Stimulated activated CD8-positive, alpha-beta memory T cell treated with anti-CD3 and anti-CD28 coated beads, Interleukin-15, amount 100 ng/mL, for 48 hours (primary cell): ENCODE measurements at regions not wholly inside any gene's neighbourhood (a gene's known extent, or its start where the extent isn't known, plus 50 kb on each side); places are given as distances from the start of the nearest gene placed in this dataset.
"Not testable (repeated sequence)": the region's sequence is repeated elsewhere in the genome, so short reads cannot be mapped to it uniquely, and the experiment has no call there.

Experiments used
- DNase-seq, 2 donors: peaks; one replicate each; pipeline ENCODE4 v3.0.0-alpha.2; 2020; ENCODE audit warnings: low read depth in 2 of 2

DNA sequence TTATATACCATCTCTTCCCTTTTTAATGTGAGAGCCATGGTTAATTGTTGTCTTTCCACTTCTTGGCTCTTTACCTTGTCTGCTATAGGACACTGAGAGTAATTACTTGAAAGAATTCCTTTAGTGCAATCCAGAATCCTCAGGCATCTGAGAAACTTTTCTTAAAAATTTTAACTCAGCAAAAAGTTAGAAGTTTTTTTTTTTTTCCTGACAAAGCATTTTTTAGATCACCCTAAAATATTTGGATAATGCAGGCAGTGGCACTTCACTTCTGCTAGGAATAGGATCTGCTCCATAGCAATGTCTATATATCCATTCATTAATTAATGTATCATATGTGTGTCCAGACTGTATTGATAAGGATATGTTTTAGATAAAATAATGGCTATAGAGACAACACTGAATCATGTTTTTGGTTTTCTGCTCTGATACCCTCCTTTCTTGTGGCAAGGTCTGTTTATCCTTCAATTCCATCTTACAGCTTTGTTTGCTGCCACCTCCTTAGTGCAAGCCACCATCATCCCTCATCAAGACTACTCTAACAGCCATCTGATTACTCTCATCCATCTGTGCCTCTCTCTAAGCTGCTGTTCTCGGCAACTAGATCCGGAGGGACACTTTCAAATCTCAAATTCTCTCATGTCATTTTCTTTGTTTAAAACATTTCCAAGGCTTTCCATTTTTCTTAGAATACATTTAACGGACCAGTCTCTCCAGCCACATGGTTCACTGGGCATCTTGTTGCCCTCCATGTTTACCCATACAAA is 563.5 kb downstream of the EDEM1 start:
- no peak for DNase-seq

DNA sequence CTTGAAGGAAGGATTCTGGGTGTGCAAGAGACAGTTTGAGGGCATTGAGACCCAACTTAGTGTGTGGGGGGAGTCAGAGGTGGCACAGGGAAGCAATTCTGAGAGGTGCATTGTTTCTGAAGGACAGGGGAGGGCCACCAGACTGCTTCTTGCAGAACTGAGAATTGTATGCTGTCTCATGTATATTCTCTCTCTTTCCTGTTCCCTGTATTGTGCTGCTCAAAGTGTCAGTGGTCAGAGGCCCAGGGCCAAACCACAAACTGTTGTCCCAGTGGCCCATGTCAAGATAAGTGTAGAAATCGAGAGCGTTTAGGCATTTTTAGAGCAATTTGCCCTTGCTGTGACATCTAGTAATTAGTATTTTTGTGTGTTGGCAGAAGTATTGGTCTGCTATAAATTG is 567.1 kb downstream of the EDEM1 start:
- no peak for DNase-seq

DNA sequence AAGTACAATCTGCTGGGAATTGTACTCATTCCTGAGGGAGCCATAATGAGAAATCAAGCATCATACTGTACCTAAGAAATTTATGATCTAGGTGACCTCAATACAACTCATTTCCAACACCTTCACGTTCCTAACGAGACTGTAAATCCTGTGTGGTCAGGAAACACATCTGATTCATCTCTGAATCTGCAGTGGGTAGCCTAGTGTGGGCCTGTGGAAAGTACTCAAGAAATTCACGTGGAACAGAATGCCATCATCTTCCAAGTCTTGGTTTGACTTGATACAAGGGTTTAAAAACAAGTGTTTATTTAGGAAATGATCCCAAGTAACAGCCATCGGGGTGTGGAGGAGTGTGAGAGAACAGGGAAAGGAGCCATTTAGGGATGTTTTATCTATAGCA is 568.9 kb downstream of the EDEM1 start:
- no peak for DNase-seq

DNA sequence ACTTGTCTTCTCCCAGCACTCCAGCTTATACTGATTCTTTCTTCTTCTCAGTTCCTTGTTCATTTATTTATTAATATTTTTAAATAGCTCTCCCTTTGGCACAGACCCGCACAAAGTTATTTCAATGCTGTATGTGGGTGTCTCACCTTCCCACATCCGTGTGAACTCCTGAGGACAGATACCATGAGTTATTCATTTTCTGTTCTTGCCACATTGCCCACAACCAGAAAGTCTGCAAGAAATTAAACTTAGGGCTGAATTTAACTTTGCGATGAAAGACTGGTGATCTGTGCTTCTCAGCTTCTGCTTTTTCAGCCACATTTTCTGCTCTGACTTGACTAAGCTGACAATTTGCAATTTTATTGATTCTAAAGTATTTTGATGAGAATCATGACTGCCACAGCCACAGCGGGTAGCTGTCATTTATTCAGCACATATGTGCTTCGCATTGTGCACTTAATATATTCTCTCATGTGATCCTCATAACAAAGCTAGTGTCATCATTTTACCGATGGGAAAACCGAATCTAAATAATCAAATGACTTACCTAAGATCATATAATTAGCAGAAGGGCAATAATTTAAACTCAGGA is 569.8 kb downstream of the EDEM1 start:
- no peak for DNase-seq

DNA sequence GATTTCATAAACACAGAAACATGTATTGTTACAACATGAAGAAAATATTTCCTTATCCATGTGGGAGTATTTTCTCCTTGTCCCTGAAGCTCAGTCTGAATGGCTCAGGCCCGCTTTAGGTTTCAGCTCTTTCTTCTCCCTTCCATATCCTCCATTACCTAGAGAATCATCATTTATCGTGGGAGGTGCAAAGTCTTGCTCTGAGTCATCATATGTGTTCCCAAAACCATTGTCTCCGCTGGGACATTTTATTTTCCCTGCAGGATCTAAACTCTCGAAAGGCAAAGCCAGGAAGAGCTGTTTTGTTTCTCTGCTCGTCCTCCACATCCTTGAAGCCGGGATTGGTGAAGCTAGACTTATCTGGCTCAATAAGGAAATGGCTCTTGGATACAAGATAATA is 571.2 kb downstream of the EDEM1 start:
- no peak for DNase-seq

DNA sequence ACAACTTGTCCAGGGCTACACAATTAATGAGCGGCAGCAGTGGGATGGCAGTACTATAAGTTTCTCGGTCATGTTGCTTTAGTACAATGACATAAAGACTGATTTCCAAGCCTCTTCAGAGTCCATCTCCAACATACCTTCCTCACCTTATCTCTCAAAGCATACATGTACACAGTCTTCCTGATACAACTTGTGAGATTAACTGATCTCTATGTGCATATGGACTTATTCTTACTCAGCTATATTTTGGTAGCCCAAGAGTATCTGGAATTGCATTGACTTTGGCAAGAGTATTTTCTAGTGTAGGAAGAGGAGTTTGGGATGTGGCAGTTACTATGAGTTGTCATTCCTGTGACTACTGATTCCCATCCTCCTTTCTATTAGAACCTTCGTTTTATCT is 575.0 kb downstream of the EDEM1 start:
- no peak for DNase-seq

DNA sequence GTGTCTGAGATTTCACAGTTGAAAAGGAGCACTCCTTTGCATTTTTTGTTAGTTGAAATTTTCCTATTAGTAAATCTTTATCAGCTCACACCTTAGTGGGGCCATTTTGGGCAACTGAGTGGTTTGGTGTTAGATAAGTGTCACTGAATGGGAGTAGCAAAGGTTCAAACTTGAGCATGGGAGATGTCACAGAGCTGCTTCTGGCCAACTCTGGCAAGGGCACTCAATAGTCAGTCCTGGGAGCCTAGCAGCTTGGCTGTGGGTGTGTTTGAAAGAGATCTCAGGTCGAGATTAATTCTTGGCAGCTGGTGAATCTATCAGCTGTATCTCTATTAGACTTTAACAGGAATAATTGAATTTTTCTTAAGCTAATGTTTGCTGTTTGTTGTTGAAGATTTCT is 579.3 kb downstream of the EDEM1 start:
- DNase-seq: no peak

DNA sequence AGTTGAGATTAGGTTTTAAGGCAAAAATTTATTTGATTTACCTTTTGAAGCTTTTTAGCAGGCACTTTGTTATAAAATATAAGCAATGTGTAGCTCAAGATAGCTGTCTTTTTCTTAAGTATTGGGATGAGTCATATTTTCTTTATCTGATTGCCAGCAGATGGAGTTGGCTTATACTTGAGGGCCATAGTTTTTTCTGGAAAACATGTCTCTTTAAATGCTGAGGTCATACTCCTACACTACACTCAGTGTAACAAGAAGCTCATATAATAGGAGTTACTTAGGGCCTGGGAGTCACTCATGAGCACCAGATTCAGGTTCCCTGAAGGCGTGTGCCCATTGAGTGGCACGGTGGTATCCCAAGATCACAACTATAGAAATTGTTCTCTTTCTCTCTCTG is 579.8 kb downstream of the EDEM1 start:
- no peak for DNase-seq

DNA sequence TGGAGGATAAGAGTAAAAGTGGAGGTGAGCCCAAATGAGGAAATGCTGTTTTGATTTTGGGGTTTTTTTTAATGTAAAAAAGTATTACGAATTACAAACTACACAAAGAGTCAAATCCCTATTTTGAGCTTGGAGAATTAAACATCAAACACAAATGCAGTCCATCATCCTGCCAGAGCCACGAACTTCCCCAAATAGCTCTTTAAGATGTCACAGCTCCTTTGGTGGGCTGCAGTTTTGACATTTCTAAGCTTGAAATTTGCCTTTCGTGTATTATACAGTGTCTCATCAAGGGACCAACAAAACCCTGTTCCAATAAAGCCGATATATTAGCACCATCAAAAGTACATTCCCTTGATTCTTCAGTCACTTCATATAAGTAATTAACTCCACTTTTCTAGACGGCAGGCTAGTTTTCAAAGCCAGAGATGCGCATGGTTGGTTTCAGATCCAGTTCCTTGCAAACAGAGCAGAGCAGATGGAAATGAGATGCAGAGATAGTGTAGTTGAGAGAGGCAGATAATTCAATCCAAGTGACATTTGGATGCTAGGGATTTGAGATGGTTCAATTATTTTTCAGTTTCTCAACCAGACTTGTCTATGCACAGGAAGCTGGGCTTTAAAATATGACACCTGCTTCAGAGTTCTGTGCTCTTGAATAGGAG is 580.9 kb downstream of the EDEM1 start:
- no peak for DNase-seq

DNA sequence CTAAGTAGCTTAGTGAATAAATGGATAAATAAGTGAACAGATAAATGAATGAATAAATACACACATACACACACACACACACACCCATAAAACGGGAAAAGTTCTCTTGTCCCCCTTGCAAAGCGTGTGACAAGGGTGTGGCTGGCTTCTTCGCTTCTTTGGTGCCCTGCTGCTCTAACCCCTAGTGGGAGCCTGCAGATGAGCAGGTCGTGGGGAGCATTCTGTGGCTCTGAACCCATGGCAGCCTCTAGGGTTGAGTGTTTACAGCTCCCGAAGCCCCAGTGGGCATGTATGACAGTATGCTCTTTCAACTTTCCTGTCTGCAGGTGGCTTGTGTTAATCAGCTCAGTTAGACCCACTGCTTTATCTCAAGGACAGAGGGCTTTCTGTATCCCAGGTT is 582.3 kb downstream of the EDEM1 start:
- DNase-seq: no peak

DNA sequence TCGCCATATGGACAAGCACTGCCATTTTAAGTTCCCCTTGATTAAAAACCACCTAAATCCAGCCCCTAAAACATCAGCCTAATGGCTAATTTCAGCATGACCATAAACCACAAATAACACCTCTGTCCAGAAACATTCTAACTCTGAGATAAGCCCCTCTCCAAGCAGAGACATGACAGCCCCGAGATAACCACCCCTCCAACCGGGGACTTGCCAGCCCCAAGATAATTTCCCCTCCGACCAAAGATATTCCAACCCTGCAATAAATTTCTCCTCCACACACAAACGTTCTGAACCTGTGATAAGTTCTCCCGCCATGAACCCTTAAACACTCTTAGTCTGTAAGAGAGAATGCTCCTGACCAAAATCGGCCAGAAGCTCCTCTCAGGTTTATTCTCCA is 586.8 kb downstream of the EDEM1 start:
- no peak for DNase-seq

DNA sequence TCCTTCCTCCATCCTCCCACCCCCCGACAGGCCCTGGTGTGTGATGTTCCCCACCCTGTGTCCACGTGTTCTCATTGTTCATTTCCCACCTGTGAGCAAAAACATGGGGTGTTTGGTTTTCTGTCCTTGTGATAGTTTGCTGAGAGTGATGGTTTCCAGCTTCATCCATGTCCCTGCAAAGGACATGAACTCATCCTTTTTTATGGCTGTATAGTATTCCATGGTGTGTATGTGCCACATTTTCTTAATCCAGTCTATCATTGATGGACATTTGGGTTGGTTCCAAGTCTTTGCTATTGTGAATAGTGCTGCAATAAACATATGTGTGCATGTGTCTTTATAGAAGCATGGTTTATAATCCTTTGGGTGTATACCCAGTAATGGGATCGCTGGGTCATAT is 587.6 kb downstream of the EDEM1 start:
- not testable (repeated sequence) for DNase-seq

DNA sequence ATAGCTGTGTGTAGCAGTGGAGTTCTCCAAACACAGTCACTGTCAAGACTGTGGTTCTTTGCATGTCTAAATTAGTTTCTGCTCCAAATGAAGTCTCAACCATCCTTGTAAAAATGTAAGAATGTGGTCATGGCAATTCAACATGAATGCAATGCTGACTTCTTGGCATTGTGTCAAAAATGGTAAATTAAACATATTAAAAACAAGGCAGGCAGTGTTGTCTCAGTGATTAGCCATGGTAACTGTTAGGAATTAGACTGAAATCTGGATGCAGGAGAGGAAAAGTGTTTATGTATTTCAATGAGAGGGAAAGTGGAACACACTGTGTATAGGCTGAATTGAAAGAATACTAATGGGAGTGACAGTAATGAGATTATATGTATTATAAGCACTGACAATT is 597.2 kb downstream of the EDEM1 start:
- DNase-seq: no peak

DNA sequence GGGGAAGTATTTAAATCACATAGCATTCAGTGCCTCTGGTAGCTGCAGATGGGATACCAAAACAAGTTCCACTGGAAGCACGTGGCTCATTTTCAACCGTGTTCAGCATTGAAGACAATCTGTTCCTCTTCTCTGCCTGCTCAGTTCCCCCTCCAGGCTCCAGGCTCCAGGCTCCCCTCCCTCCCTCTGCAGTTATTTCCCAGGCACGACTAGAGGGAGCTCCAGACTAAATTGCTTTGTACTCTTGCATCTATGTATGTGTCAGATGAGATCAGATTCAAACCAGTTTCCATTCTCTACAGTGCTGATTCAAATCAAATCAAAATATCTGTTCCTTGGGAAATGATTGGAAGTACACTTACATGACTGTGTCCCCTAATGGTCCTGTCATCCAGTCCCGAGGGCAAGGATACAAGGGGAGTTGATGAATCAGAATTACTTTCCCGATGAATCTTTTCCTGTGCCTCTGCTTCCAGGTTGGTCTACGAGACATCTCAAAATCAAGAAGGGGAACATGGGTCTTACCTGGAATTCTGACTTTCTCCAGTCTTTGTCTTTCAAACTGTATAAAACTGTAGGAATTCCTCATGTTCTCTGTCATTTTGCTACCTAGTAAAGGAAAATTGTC is 600.5 kb downstream of the EDEM1 start:
- no peak for DNase-seq

DNA sequence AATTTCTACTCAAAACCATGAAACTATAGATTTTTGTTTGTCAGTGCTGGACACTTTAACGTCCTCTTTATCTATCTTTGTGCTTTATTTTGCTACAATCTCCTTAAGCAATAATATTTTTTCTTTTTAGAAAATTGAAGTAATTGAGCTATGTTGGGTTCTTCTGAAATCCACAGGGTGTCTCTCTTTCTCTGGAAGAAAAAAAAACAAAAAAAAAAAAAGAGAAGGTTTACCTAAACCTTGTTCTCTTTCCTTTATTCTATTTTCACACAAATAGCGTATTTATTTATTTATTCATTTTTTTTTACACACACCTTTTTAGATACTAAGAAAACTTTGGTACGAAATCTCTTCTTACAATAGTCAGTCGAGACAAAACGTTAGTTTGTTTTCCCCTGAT is 601.0 kb downstream of the EDEM1 start:
- no peak for DNase-seq

DNA sequence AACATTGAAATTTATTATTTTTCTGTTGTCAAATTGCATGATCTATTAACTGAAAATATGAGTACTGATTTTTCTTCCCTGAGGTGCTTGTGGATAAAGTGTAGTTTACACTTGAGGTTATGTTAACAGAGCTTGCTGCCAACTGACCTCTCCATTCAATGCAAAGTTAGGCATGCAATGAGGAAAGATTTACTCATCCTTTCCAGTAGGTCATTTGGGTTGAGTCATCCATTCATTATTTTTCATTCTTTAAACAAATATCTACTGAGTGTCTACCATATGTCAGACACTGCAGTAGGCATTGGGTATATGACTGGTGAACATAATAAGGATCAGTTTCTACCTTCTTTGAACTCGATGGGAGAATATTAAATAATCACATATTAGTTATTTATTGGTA is 604.1 kb downstream of the EDEM1 start:
- no peak for DNase-seq

DNA sequence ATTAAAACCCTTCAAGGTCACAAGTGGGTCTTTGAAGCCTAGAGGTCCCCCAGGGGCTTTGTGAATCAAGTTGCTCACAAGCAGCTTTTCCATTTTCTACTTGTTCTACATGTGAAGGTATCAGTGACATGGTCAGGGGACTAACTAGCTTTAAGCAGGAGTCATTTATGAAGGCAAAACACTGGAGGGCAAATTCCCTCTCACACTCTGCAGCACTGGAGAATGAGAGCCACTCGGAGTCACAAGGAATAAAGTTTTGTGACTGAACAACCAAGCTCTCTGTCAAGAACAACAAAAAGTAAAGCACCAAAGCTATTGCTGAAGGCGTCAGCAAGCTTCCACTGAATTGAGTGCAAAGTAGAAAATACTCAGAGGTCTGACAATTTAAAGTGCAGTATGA is 609.0 kb downstream of the EDEM1 start:
- DNase-seq: no peak

DNA sequence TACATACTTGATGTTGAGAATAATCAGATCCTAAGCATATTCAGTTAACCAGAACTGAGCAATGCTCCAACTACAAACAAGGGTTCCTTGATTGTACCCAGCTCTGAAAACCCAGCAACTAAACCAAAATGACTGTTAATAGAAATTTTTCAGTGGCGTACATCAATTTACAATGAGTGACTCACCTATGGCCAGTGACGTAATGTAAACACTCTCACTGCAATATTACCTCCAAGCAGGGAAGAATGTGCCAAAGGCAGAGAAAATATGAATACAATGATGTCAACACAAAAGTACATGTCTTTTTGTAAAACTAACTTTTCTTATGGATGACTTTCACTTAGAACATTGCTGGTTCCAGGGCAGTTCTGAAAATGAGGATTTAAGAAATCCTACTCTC is 611.3 kb downstream of the EDEM1 start:
- DNase-seq: no peak

DNA sequence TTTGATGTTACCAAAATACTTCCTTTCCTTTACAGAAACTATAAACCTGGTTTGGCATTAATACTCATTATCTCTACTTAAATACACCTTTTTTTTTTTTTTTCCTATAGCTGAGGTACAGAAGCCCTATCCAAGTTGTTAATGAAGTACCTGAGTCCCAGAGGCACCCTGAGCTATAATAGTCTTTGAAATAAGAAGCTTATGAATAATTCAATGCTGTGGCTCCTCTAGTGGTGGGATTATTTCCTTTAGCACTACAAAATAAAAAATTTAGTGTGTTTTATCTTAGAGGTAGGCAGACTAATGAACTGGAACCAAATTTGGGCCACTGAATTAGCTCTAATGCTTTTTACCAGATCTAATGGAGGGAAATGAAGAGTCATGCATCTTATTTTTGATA is 611.9 kb downstream of the EDEM1 start:
- DNase-seq: no peak

DNA sequence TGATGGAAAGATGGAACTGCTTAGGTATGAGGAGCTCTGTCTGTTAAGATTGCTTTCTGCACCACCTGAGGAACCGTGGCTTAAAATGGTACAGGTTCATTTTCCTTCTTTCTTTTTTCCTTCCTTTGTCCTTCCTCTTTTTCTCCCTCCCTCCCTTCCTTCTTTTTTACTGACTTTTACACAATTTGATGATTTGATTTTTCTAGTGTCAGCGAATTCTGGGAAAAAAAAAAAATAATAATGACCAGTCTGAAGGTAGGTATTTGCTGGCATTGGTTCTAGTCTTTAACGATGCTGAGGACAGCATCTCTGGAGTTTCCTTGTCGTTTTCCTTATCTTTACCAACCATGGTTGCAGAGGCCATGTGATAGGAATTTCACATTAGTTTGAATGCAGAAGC is 613.5 kb downstream of the EDEM1 start:
- no peak for DNase-seq

DNA sequence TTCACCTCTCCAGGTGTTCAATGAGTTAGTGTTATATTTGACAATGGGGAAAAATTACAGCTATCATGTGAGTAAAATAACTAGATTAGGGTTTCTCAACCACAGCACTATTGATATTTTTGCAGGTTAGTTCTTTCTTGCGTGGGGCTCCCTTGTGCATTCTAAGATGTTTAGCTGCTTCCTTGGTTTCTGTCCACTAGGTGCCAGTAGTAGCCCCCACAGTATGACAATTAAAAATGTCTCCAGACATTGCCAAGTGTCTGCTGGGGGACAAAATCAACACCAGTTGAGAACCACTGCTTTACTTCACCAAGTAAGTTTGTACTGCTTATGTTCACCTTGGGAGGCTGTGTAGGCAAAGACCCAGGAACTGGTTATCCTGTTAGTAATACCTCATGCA is 618.7 kb downstream of the EDEM1 start:
- no peak for DNase-seq

DNA sequence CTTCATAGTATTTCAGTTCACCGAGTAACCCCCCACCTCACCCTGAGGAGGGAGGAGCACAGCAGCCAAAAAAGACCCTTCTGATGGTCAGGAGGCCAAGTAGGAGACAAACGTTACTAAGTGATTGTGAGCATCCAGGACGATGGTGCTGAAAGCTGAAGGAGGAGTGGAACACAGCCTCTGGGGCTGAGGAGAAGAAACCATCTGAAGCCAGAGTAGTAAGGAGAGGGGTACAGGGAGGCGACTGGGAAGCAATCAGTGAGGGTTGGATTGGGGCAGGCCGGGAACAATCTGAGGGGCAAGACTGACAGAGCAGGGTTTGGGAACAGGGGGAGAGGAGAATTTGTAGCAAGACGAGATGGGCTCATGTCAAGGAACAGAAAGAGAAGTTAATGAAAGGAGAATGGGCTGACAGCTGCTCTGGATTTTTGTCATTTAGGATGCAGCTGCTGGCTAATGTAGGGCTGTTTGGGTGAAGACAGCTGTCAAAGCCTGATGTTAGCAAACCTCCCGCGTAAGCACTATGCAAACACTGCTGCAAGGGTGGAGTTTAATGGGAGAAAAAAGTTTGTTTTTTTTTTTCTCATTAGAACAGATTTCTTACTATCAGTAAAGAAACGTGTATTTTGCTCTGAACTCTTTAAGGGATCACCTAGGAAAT is 622.2 kb downstream of the EDEM1 start:
- no peak for DNase-seq
